SK-N-SH treated with all-trans-retinoic acid at 6 μM for 48 hours (cell line): ENCODE measurements at regions not wholly inside any gene's neighbourhood (a gene's known extent, or its start where the extent isn't known, plus 50 kb on each side); places are given as distances from the start of the nearest gene placed in this dataset.

Experiments used
- BACH2 ChIP-seq: fragments of 250-450 bp; sonication (Bioruptor Pico); IDR thresholded peaks from 2 replicates; pipeline ENCODE4 v1.9.0; 2021; ENCODE audit warnings: mild to moderate bottlenecking, borderline replicate concordance
- ESRRG ChIP-seq: fragments of 250-450 bp; sonication (Bioruptor Pico); IDR thresholded peaks from 2 replicates; pipeline ENCODE4 v1.6.1; 2021; ENCODE audit warnings: mild to moderate bottlenecking
- RARB ChIP-seq: fragments of 250-450 bp; sonication (Bioruptor Pico); IDR thresholded peaks from 2 replicates; pipeline ENCODE4 v1.8.0; 2021; ENCODE audit warnings: mild to moderate bottlenecking, moderate library complexity
- ZFP3 ChIP-seq: fragments of 250-450 bp; sonication (Bioruptor Pico); IDR thresholded peaks from 2 replicates; pipeline ENCODE4 v1.5.0; 2020; ENCODE audit warnings: mild to moderate bottlenecking, moderate library complexity
- ZNF70 ChIP-seq: fragments of 450-650 bp; formaldehyde crosslinking; IDR thresholded peaks from 2 replicates; pipeline ENCODE4 v1.5.0; 2020; ENCODE audit warnings: mild to moderate bottlenecking, moderate library complexity

DNA sequence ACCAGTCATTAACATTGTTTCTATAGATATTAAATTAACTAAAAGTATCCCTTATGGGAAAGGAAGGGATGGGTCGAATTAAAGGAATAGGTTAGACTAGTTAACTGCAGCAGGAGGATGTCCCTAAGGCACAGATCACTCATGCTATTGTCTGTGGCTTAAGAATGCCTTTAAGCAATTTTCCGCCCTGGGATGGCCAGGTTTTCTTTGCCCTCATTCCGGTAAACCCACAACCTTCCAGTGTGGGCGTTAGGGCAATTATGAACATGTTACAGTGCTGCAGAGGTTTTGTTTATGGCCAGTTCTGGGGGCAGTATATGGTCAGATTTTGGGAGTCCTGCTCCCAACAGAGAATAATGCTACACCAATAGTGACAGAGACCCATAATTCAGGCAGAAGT, 139.3 kb upstream of the CDK13 start:
- TF ChIP-seq BACH2 (CRISPR knock-in tag) (no peak), RARB (CRISPR knock-in tag) (no peak), ESRRG (CRISPR knock-in tag) (no peak), ZFP3 (CRISPR knock-in tag) (no peak), ZNF70 (no peak)
